Neural cell (in vitro differentiated cells): ENCODE measurements at regions not wholly inside any gene's neighbourhood (a gene's known extent, or its start where the extent isn't known, plus 50 kb on each side); places are given as distances from the start of the nearest gene placed in this dataset.
"Not testable (repeated sequence)": the region's sequence is repeated elsewhere in the genome, so short reads cannot be mapped to it uniquely, and the experiment has no call there.

Experiments
- H2AFZ ChIP-seq: fragments of 200-600, 300-800 bp; sonication (generic), shearing (Covaris generic); 2 replicates; pipeline ENCODE4 v1.6.0; 2014; ENCODE audit warnings: low read depth, mild to moderate bottlenecking, antibody characterized with exemption, low read length, moderate library complexity
- H3F3A ChIP-seq: fragments of 200-600 bp; shearing (Covaris generic); 2 replicates; pipeline ENCODE4 v1.6.1; 2016; ENCODE audit warnings: mild to moderate bottlenecking, moderate library complexity, mixed read lengths, antibody characterized with exemption, low read length; ENCODE audit not compliant: insufficient read depth, poor library complexity, severe bottlenecking
- H3K27ac ChIP-seq: fragments of 200-600, 300-800 bp; sonication (generic), shearing (Covaris generic); 2 replicates; pipeline ENCODE4 v1.5.1; 2014; ENCODE audit warnings: mild to moderate bottlenecking, low read length, moderate library complexity
- H3K27me3 ChIP-seq: fragments of 300-800, 200-600 bp; sonication (generic), shearing (Covaris generic); 2 replicates; pipeline ENCODE4 v1.6.0; 2014; ENCODE audit warnings: mild to moderate bottlenecking, low read depth, low read length, moderate library complexity; ENCODE audit not compliant: insufficient read depth
- H3K36me3 ChIP-seq: fragments of 300-800, 200-600 bp; sonication (generic), shearing (Covaris generic); 2 replicates; pipeline ENCODE4 v1.5.1; 2014; ENCODE audit warnings: mild to moderate bottlenecking, antibody characterized with exemption, low read length, moderate library complexity; ENCODE audit not compliant: insufficient read depth
- H3K4me2 ChIP-seq: fragments of 300-800, 200-600 bp; sonication (generic), shearing (Covaris generic); 2 replicates; pipeline ENCODE4 v1.6.0; 2014; ENCODE audit warnings: mild to moderate bottlenecking, low read length
- H3K4me3 ChIP-seq: fragments of 300-800, 200-600 bp; sonication (generic), shearing (Covaris generic); 2 replicates; pipeline ENCODE4 v1.5.1; 2014; ENCODE audit warnings: mild to moderate bottlenecking, low read length, moderate library complexity
- H3K79me2 ChIP-seq: fragments of 200-600 bp; shearing (Covaris generic); replicated peaks from 2 replicates; pipeline ENCODE4 v1.6.0; 2014; ENCODE audit warnings: mild to moderate bottlenecking, low read length, moderate library complexity; ENCODE audit not compliant: insufficient read depth
- H3K9ac ChIP-seq: fragments of 300-800, 200-600 bp; sonication (generic), shearing (Covaris generic); 2 replicates; pipeline ENCODE4 v1.6.1; 2016; ENCODE audit warnings: mild to moderate bottlenecking, low read length, mixed read lengths
- H3K9me2 ChIP-seq: fragments of 200-600 bp; shearing (Covaris generic); 2 replicates; pipeline ENCODE4 v1.6.1; 2016; ENCODE audit warnings: mild to moderate bottlenecking, low read length, mixed read lengths; ENCODE audit not compliant: insufficient read depth
- H3K9me3 ChIP-seq: fragments of 200-600, 300-800 bp; sonication (generic), shearing (Covaris generic); 2 replicates; pipeline ENCODE4 v1.6.1; 2016; ENCODE audit warnings: mild to moderate bottlenecking, mixed run types, low read length, moderate library complexity, mixed read lengths
- H4K20me1 ChIP-seq: fragments of 200-600 bp; shearing (Covaris generic); 2 replicates; pipeline ENCODE4 v1.6.1; 2016; ENCODE audit warnings: mild to moderate bottlenecking, mixed run types; ENCODE audit not compliant: insufficient read depth
- EP300 ChIP-seq: fragments of 450-650 bp; conservative IDR thresholded peaks from 2 replicates; pipeline ENCODE4 v1.6.1; 2014; ENCODE audit warnings: antibody characterized with exemption, mild to moderate bottlenecking, moderate library complexity; ENCODE audit not compliant: poor library complexity, severe bottlenecking
- EZH2 ChIP-seq: fragments of 200-600, 300-800 bp; shearing (Covaris generic), sonication (generic); IDR thresholded peaks from 2 replicates; pipeline ENCODE4 v1.6.1; 2014; ENCODE audit warnings: antibody characterized with exemption, low read length, borderline replicate concordance, mild to moderate bottlenecking; ENCODE audit not compliant: insufficient read depth, poor library complexity, severe bottlenecking
- RAD21 ChIP-seq: fragments of 450-650 bp; conservative IDR thresholded peaks from 2 replicates; pipeline ENCODE4 v1.6.1; 2014; ENCODE audit warnings: antibody characterized with exemption, mild to moderate bottlenecking, moderate library complexity
- REST ChIP-seq: IDR thresholded peaks from 2 replicates; pipeline ENCODE4 v1.6.1; 2012; ENCODE audit warnings: borderline replicate concordance
- SMC3 ChIP-seq: fragments of 450-650 bp; conservative IDR thresholded peaks from 2 replicates; pipeline ENCODE4 v1.6.1; 2014; ENCODE audit warnings: antibody characterized with exemption, mild to moderate bottlenecking, moderate library complexity; ENCODE audit not compliant: poor library complexity
- TAF1 ChIP-seq: IDR thresholded peaks from 2 replicates; pipeline ENCODE4 v1.6.1; 2012; ENCODE audit warnings: low read depth

- no peak overlapping the region for H3K4me2 ChIP-seq
- no peaks in the 10 kb centered on the region for H3K36me3 ChIP-seq
- no peak overlapping the region for H2AFZ ChIP-seq
- H3F3A ChIP-seq, result no peaks in the 10 kb centered on the region
- no peak overlapping the region for H3K27ac ChIP-seq
- no peak overlapping the region for H3K9ac ChIP-seq
- no peak overlapping the region for H3K4me3 ChIP-seq
- no peaks in the 10 kb centered on the region for H3K9me2 ChIP-seq
- no peaks in the 10 kb centered on the region for H4K20me1 ChIP-seq
- no peaks in the 10 kb centered on the region for H3K79me2 ChIP-seq
- H3K27me3 ChIP-seq, result no peaks in the 10 kb centered on the region
- TF ChIP-seq SMC3, result no peak
- no peak for TF ChIP-seq TAF1
- no peak for TF ChIP-seq RAD21
- TF ChIP-seq REST, result no peak
- TF ChIP-seq EP300, result no peak
- H3K9me3 ChIP-seq, result no peaks in the 10 kb centered on the region
These were observed 53.0 kb downstream of the ACTBL2 start for GRCh38 chr5:57429513-57430120.

- H4K20me1 ChIP-seq, H3K27me3 ChIP-seq, H3F3A ChIP-seq, H3K9me3 ChIP-seq, H3K36me3 ChIP-seq, H3K79me2 ChIP-seq, H3K4me2 ChIP-seq, H3K9me2 ChIP-seq, H3K27ac ChIP-seq, H3K9ac ChIP-seq, H2AFZ ChIP-seq, H3K4me3 ChIP-seq: not testable (repeated sequence)
These were observed 53.6 kb downstream of the ACTBL2 start for GRCh38 chr5:57429021-57429420.

GRCh38 chr5:57422993-57423392 is 59.6 kb downstream of the ACTBL2 start:
- no peak overlapping the region for H3K9ac ChIP-seq
- no peaks in the 10 kb centered on the region for H3K79me2 ChIP-seq
- H3K4me3 ChIP-seq, result no peak overlapping the region
- no peaks in the 10 kb centered on the region for H3K27me3 ChIP-seq
- no peaks in the 10 kb centered on the region for H3K36me3 ChIP-seq
- no peaks in the 10 kb centered on the region for H3F3A ChIP-seq
- H2AFZ ChIP-seq, result no peak overlapping the region
- no peak overlapping the region for H3K4me2 ChIP-seq
- H3K27ac ChIP-seq, result no peak overlapping the region
- no peaks in the 10 kb centered on the region for H3K9me3 ChIP-seq
- H3K9me2 ChIP-seq, result no peaks in the 10 kb centered on the region
- TF ChIP-seq EZH2, result no peak
- no peak for TF ChIP-seq TAF1
- no peak for TF ChIP-seq REST
- no peak for TF ChIP-seq RAD21
- H4K20me1 ChIP-seq, result no peaks in the 10 kb centered on the region
